GM23338 (cell line): ENCODE measurements at regions not wholly inside any gene's neighbourhood (a gene's known extent, or its start where the extent isn't known, plus 50 kb on each side); places are given as distances from the start of the nearest gene placed in this dataset.

Experiments used
- ATAC-seq: fragments of 200-7000 bp; cut with Tn5 transposase; 3 replicates; pipeline ENCODE4 v1.9.1; 2020
- DNase-seq: peaks from one replicate; pipeline ENCODE4 v3.0.0-alpha.2; 2015; ENCODE audit warnings: low spot score
- H2AFZ ChIP-seq: fragments of 200-600 bp; sonication (generic); 2 replicates; pipeline ENCODE4 v1.8.0; 2016; ENCODE audit warnings: antibody characterized with exemption, mild to moderate bottlenecking, moderate library complexity
- H3F3A ChIP-seq: fragments of 200-600 bp; sonication (generic); replicated peaks from 2 replicates; pipeline ENCODE4 v1.8.0; 2017; ENCODE audit warnings: antibody characterized with exemption, mixed run types, low read depth
- H3K27ac ChIP-seq: fragments of 200-600 bp; sonication (generic); 2 replicates; pipeline ENCODE4 v1.6.1; 2016; ENCODE audit warnings: low read depth
- H3K27me3 ChIP-seq: fragments of 200-600 bp; sonication (generic); 2 replicates; pipeline ENCODE4 v1.8.0; 2016; ENCODE audit warnings: mild to moderate bottlenecking, mixed run types, moderate library complexity; ENCODE audit not compliant: insufficient read depth
- H3K36me3 ChIP-seq: fragments of 200-600 bp; sonication (generic); 2 replicates; pipeline ENCODE4 v1.8.0; 2016; ENCODE audit warnings: mild to moderate bottlenecking; ENCODE audit not compliant: insufficient read depth
- H3K4me1 ChIP-seq: fragments of 200-600 bp; sonication (generic); 2 replicates; pipeline ENCODE4 v1.8.0; 2016; ENCODE audit warnings: mild to moderate bottlenecking, moderate library complexity; ENCODE audit not compliant: insufficient read depth
- H3K4me2 ChIP-seq: fragments of 200-600 bp; sonication (generic); 2 replicates; pipeline ENCODE4 v1.7.1; 2017; ENCODE audit warnings: mixed run types
- H3K4me3 ChIP-seq: fragments of 200-600 bp; sonication (generic); 2 replicates; pipeline ENCODE4 v1.6.1; 2016; ENCODE audit warnings: mixed run types
- H3K79me2 ChIP-seq: fragments of 200-600 bp; sonication (generic); replicated peaks from 2 replicates; pipeline ENCODE4 v1.8.0; 2017; ENCODE audit warnings: mild to moderate bottlenecking; ENCODE audit not compliant: insufficient read depth
- H3K9me2 ChIP-seq: fragments of 200-600 bp; sonication (generic); 2 replicates; pipeline ENCODE4 v1.8.0; 2017; ENCODE audit not compliant: insufficient read depth
- H4K20me1 ChIP-seq: fragments of 200-600 bp; sonication (generic); replicated peaks from 2 replicates; pipeline ENCODE4 v1.8.0; 2017; ENCODE audit warnings: mild to moderate bottlenecking; ENCODE audit not compliant: insufficient read depth
- H3K27ac Mint-ChIP-seq: 2 replicates; pipeline ENCODE4 v1.8.0; 2020; ENCODE audit warnings: inconsistent platforms, mild to moderate bottlenecking, moderate library complexity, mixed read lengths
- H3K27me3 Mint-ChIP-seq: 3 replicates; pipeline ENCODE4 v1.8.0; 2022; ENCODE audit warnings: low read depth, mild to moderate bottlenecking, moderate library complexity, mixed read lengths, inconsistent platforms; ENCODE audit not compliant: insufficient read depth, poor library complexity
- H3K36me3 Mint-ChIP-seq: 3 replicates; pipeline ENCODE4 v1.8.0; 2021; ENCODE audit warnings: low read depth, mild to moderate bottlenecking, inconsistent platforms, moderate library complexity, mixed read lengths
- H3K4me1 Mint-ChIP-seq: 3 replicates; pipeline ENCODE4 v1.8.0; 2020; ENCODE audit warnings: mild to moderate bottlenecking, inconsistent platforms, mixed read lengths
- H3K4me3 Mint-ChIP-seq: 3 replicates; pipeline ENCODE4 v1.8.0; 2021; ENCODE audit warnings: moderate library complexity, mild to moderate bottlenecking, inconsistent platforms, mixed read lengths
- H3K9me3 Mint-ChIP-seq: 3 replicates; pipeline ENCODE4 v1.8.0; 2020; ENCODE audit warnings: moderate library complexity, mild to moderate bottlenecking, inconsistent platforms, mixed read lengths
- CREB1 ChIP-seq: fragments of 250-450 bp; sonication (Bioruptor Pico); IDR thresholded peaks from 2 replicates; pipeline ENCODE4 v1.5.0; 2020; ENCODE audit warnings: low read depth, mild to moderate bottlenecking, moderate library complexity
- EZH2 ChIP-seq: fragments of 200-600 bp; sonication (generic); IDR thresholded peaks from one replicate; pipeline ENCODE4 v1.8.0; 2017; ENCODE audit warnings: antibody characterized with exemption, mild to moderate bottlenecking, low read depth; ENCODE audit not compliant: unreplicated experiment
- EZH2phosphoT487 ChIP-seq: fragments of 200-600 bp; sonication (generic); IDR thresholded peaks from one replicate; pipeline ENCODE4 v1.8.1; 2018; ENCODE audit warnings: antibody characterized with exemption; ENCODE audit not compliant: unreplicated experiment
- JUNB ChIP-seq: IDR thresholded peaks from one replicate; pipeline ENCODE4 v1.6.1; 2016; ENCODE audit warnings: antibody characterized with exemption; ENCODE audit not compliant: unreplicated experiment
- NANOG ChIP-seq: IDR thresholded peaks from 2 replicates; pipeline ENCODE4 v1.6.1; 2016; ENCODE audit warnings: antibody characterized with exemption, borderline replicate concordance
- POLR2AphosphoS5 ChIP-seq: IDR thresholded peaks from 2 replicates; pipeline ENCODE4 v1.6.1; 2016; ENCODE audit warnings: antibody characterized with exemption, low read depth
- REST ChIP-seq: IDR thresholded peaks from one replicate; pipeline ENCODE4 v1.6.1; 2018; ENCODE audit warnings: antibody characterized with exemption; ENCODE audit not compliant: unreplicated experiment
- STAT1 ChIP-seq: IDR thresholded peaks from one replicate; pipeline ENCODE4 v1.6.1; 2016; ENCODE audit warnings: antibody characterized with exemption; ENCODE audit not compliant: unreplicated experiment
- ZNF114 ChIP-seq: fragments of 250-450 bp; sonication (Bioruptor Pico); IDR thresholded peaks from 2 replicates; pipeline ENCODE4 v1.5.0; 2020; ENCODE audit warnings: mild to moderate bottlenecking, moderate library complexity
- ZNF331 ChIP-seq: fragments of 250-450 bp; sonication (Bioruptor Pico); IDR thresholded peaks from 2 replicates; pipeline ENCODE4 v1.5.0; 2020; ENCODE audit warnings: low read depth, mild to moderate bottlenecking, moderate library complexity
- ZNF462 ChIP-seq: fragments of 250-450 bp; sonication (Bioruptor Pico); IDR thresholded peaks from 2 replicates; pipeline ENCODE4 v1.5.0; 2020; ENCODE audit warnings: mild to moderate bottlenecking, moderate library complexity
- TF ChIP-seq, protein P1 (sequence below): IDR thresholded peaks from 2 replicates; pipeline ENCODE4 v1.6.1; 2016; ENCODE audit warnings: antibody characterized with exemption
- TF ChIP-seq, protein P2 (sequence below), 2 experiments: fragments of 200-600 bp in 1 of 2; sonication (generic) in 1 of 2; conservative IDR thresholded peaks; 2 replicates each; pipeline versions ENCODE4 v1.5.1 to v1.6.1; 2016 to 2017; ENCODE audit warnings: antibody characterized with exemption in 2 of 2, low read depth in 2 of 2, mild to moderate bottlenecking in 2 of 2, moderate library complexity in 1 of 2

GRCh38 chr6:103404799-103405198 is 1454.9 kb downstream of the HACE1 start:
- H3K27ac Mint-ChIP-seq, result no peak overlapping the region
- no peak overlapping the region for H3K27ac ChIP-seq
- H3K36me3 Mint-ChIP-seq, result no peaks in the 10 kb centered on the region
- no peaks in the 10 kb centered on the region for H3F3A ChIP-seq
- H3K4me2 ChIP-seq, result peak overlapping the region; percentile 68
- H3K4me3 Mint-ChIP-seq, result peak overlapping the region; percentile 58; the same call in 1 of the 3 replicates
- no peaks in the 10 kb centered on the region for H3K4me1 ChIP-seq
- no peaks in the 10 kb centered on the region for H3K36me3 ChIP-seq
- no peaks in the 10 kb centered on the region for H3K9me3 Mint-ChIP-seq
- H3K27me3 ChIP-seq, result no peaks in the 10 kb centered on the region
- peak overlapping the region; percentile 43 for H3K4me3 ChIP-seq
- no peaks in the 10 kb centered on the region for H3K79me2 ChIP-seq
- H3K27me3 Mint-ChIP-seq, result no peaks in the 10 kb centered on the region
- H4K20me1 ChIP-seq, result no peaks in the 10 kb centered on the region
- ATAC-seq (peak; percentile 65), DNase-seq (peak; percentile 8)
- H2AFZ ChIP-seq, result peak overlapping the region; percentile 89
- H3K9me2 ChIP-seq, result no peaks in the 10 kb centered on the region
- TF ChIP-seq REST, result no peak
- TF ChIP-seq CREB1 (CRISPR knock-in tag), result no peak
- TF ChIP-seq, protein P1, sequence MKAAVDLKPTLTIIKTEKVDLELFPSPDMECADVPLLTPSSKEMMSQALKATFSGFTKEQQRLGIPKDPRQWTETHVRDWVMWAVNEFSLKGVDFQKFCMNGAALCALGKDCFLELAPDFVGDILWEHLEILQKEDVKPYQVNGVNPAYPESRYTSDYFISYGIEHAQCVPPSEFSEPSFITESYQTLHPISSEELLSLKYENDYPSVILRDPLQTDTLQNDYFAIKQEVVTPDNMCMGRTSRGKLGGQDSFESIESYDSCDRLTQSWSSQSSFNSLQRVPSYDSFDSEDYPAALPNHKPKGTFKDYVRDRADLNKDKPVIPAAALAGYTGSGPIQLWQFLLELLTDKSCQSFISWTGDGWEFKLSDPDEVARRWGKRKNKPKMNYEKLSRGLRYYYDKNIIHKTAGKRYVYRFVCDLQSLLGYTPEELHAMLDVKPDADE, result no peak
- no peak for TF ChIP-seq JUNB
- no peak for TF ChIP-seq POLR2AphosphoS5
- TF ChIP-seq ZNF114 (CRISPR knock-in tag), result no peak
- no peak for TF ChIP-seq STAT1
- TF ChIP-seq EZH2phosphoT487, result no peak
- TF ChIP-seq ZNF462 (CRISPR knock-in tag), result no peak
- no peak for TF ChIP-seq ZNF331 (CRISPR knock-in tag)
- no peak for TF ChIP-seq EZH2
- TF ChIP-seq, protein P2, sequence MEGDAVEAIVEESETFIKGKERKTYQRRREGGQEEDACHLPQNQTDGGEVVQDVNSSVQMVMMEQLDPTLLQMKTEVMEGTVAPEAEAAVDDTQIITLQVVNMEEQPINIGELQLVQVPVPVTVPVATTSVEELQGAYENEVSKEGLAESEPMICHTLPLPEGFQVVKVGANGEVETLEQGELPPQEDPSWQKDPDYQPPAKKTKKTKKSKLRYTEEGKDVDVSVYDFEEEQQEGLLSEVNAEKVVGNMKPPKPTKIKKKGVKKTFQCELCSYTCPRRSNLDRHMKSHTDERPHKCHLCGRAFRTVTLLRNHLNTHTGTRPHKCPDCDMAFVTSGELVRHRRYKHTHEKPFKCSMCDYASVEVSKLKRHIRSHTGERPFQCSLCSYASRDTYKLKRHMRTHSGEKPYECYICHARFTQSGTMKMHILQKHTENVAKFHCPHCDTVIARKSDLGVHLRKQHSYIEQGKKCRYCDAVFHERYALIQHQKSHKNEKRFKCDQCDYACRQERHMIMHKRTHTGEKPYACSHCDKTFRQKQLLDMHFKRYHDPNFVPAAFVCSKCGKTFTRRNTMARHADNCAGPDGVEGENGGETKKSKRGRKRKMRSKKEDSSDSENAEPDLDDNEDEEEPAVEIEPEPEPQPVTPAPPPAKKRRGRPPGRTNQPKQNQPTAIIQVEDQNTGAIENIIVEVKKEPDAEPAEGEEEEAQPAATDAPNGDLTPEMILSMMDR (conservative IDR thresholded peaks at IDR 0.05; ENCODE audit: low read depth in 2 of 2), result no peak
- no peak for TF ChIP-seq NANOG
- 0 out of 3 replicates have a peak, but pooled peaks cover 5% of the 10 kb centered on the region for H3K4me1 Mint-ChIP-seq
